DMS153 (cell line): ENCODE measurements at regions not wholly inside any gene's neighbourhood (a gene's known extent, or its start where the extent isn't known, plus 50 kb on each side); places are given as distances from the start of the nearest gene placed in this dataset.
"Not testable (repeated sequence)": the region's sequence is repeated elsewhere in the genome, so short reads cannot be mapped to it uniquely, and the experiment has no call there.

Experiments used
- DNase-seq: peaks from one replicate; lab custom pipeline; 2025; lab: John Stamatoyannopoulos, UW

- DNase-seq = no peak
These were observed 212.8 kb upstream of the PRICKLE2 start for GRCh38 chr3:64438066-64438465.

GRCh38 chr3:64437131-64437530 lies 211.9 kb upstream of the PRICKLE2 start:
- no peak for DNase-seq

- DNase-seq = not testable (repeated sequence)
These were observed 209.8 kb upstream of the PRICKLE2 start for GRCh38 chr3:64435023-64435422.

- no peak for DNase-seq
These were observed 207.6 kb upstream of the PRICKLE2 start for GRCh38 chr3:64432870-64433269.

- DNase-seq = no peak
These were observed 206.3 kb upstream of the PRICKLE2 start for GRCh38 chr3:64431526-64432091.

- DNase-seq = no peak
These were observed 202.4 kb upstream of the PRICKLE2 start for GRCh38 chr3:64427671-64428070.

- no peak for DNase-seq
These were observed 201.3 kb upstream of the PRICKLE2 start for GRCh38 chr3:64426551-64426950.

GRCh38 chr3:64422932-64423331 lies 197.7 kb upstream of the PRICKLE2 start:
- no peak for DNase-seq

GRCh38 chr3:64422192-64422591 lies 196.9 kb upstream of the PRICKLE2 start:
- DNase-seq = no peak

GRCh38 chr3:64417816-64418215 lies 192.6 kb upstream of the PRICKLE2 start:
- DNase-seq = no peak

- no peak for DNase-seq
These were observed 188.8 kb upstream of the PRICKLE2 start for GRCh38 chr3:64414043-64414442.

GRCh38 chr3:64411101-64411500 lies 185.8 kb upstream of the PRICKLE2 start:
- no peak for DNase-seq

GRCh38 chr3:64410226-64410625 lies 185.0 kb upstream of the PRICKLE2 start:
- DNase-seq = no peak

- no peak for DNase-seq
These were observed 183.5 kb upstream of the PRICKLE2 start for GRCh38 chr3:64408770-64409169.

GRCh38 chr3:64406271-64406670 lies 181.0 kb upstream of the PRICKLE2 start:
- no peak for DNase-seq

GRCh38 chr3:64405211-64405835 lies 180.1 kb upstream of the PRICKLE2 start:
- no peak for DNase-seq

- DNase-seq = no peak
These were observed 175.4 kb upstream of the PRICKLE2 start for GRCh38 chr3:64400706-64401105.

- peak; percentile 1 for DNase-seq
These were observed 174.0 kb upstream of the PRICKLE2 start for GRCh38 chr3:64399205-64399800.

GRCh38 chr3:64398476-64398875 lies 173.2 kb upstream of the PRICKLE2 start:
- DNase-seq = no peak

GRCh38 chr3:64398006-64398405 lies 172.7 kb upstream of the PRICKLE2 start:
- DNase-seq = no peak

GRCh38 chr3:64397573-64397972 lies 172.3 kb upstream of the PRICKLE2 start:
- DNase-seq = no peak

GRCh38 chr3:64395490-64395889 lies 170.2 kb upstream of the PRICKLE2 start:
- DNase-seq = no peak

- no peak for DNase-seq
These were observed 167.9 kb upstream of the PRICKLE2 start for GRCh38 chr3:64393193-64393592.

- no peak for DNase-seq
These were observed 166.7 kb upstream of the PRICKLE2 start for GRCh38 chr3:64392001-64392400.
